ENCODE measurements at regions not wholly inside any gene's neighbourhood (a gene's known extent, or its start where the extent isn't known, plus 50 kb on each side); places are given as distances from the start of the nearest gene placed in this dataset.

- CTCF ChIA-PET, result no interaction called here
- DNase-seq (ENCODE audit: extremely low spot score), result no peak
- POLR2A ChIA-PET, result no interaction called here
- TF ChIP-seq NFRKB (IDR thresholded peaks at IDR 0.05) (no peak), PKNOX1 (IDR thresholded peaks at IDR 0.05) (no peak), HDGF (IDR thresholded peaks at IDR 0.05; ENCODE audit: borderline replicate concordance) (no peak), LEF1 (IDR thresholded peaks at IDR 0.05; ENCODE audit: borderline replicate concordance) (no peak), BHLHE40 (IDR thresholded peaks at IDR 0.05; ENCODE audit: borderline replicate concordance) (no peak), SUZ12 (IDR thresholded peaks at IDR 0.05) (no peak), FOXA1 (IDR thresholded peaks at IDR 0.05) (no peak), TARDBP (IDR thresholded peaks at IDR 0.05) (no peak), ARNT (IDR thresholded peaks at IDR 0.05) (no peak), L3MBTL2 (conservative IDR thresholded peaks at IDR 0.05) (no peak), ZNF384 (IDR thresholded peaks at IDR 0.05) (no peak), FOXM1 (IDR thresholded peaks at IDR 0.05; ENCODE audit: borderline replicate concordance) (no peak), SP1 (IDR thresholded peaks at IDR 0.05) (no peak), CTBP1 (IDR thresholded peaks at IDR 0.05; ENCODE audit: borderline replicate concordance) (no peak), FOXK2 (IDR thresholded peaks at IDR 0.05) (no peak), ELF4 (IDR thresholded peaks at IDR 0.05) (no peak)
Measured at GRCh38 chr21:27502801-27503200, 535.9 kb upstream of the ADAMTS5 start.

- ChIA-PET POLR2A (no interaction called here), CTCF (no interaction called here)
- no peak for DNase-seq (ENCODE audit: extremely low spot score)
- TF ChIP-seq FOXK2 (IDR thresholded peaks at IDR 0.05) (no peak), CTBP1 (IDR thresholded peaks at IDR 0.05; ENCODE audit: borderline replicate concordance) (no peak), L3MBTL2 (conservative IDR thresholded peaks at IDR 0.05) (no peak), ZNF384 (IDR thresholded peaks at IDR 0.05) (no peak), SUZ12 (IDR thresholded peaks at IDR 0.05) (no peak), ARNT (IDR thresholded peaks at IDR 0.05) (no peak), PKNOX1 (IDR thresholded peaks at IDR 0.05) (no peak), BHLHE40 (IDR thresholded peaks at IDR 0.05; ENCODE audit: borderline replicate concordance) (no peak), ELF4 (IDR thresholded peaks at IDR 0.05) (no peak), FOXM1 (IDR thresholded peaks at IDR 0.05; ENCODE audit: borderline replicate concordance) (no peak), SP1 (IDR thresholded peaks at IDR 0.05) (no peak), LEF1 (IDR thresholded peaks at IDR 0.05; ENCODE audit: borderline replicate concordance) (no peak), FOXA1 (IDR thresholded peaks at IDR 0.05) (no peak), HDGF (IDR thresholded peaks at IDR 0.05; ENCODE audit: borderline replicate concordance) (no peak)
Measured at GRCh38 chr21:27498025-27498424, 531.1 kb upstream of the ADAMTS5 start.

- POLR2A ChIA-PET, result no interaction called here
- CTCF ChIA-PET, result interaction anchor here (0.6 kb wide), 1 partner anchor 283 kb away, joined by 6 read pairs; no protein-coding TSS in a partner anchor
- DNase-seq (ENCODE audit: extremely low spot score), result no peak
- no peak for TF ChIP-seq FOXM1 (IDR thresholded peaks at IDR 0.05; ENCODE audit: borderline replicate concordance)
- TF ChIP-seq ZNF384 (IDR thresholded peaks at IDR 0.05), result no peak
- no peak for TF ChIP-seq SUZ12 (IDR thresholded peaks at IDR 0.05)
- TF ChIP-seq SP1 (IDR thresholded peaks at IDR 0.05), result no peak
- TF ChIP-seq HDGF (IDR thresholded peaks at IDR 0.05; ENCODE audit: borderline replicate concordance), result no peak
- no peak for TF ChIP-seq ELF4 (IDR thresholded peaks at IDR 0.05)
- TF ChIP-seq BHLHE40 (IDR thresholded peaks at IDR 0.05; ENCODE audit: borderline replicate concordance), result no peak
- no peak for TF ChIP-seq NFRKB (IDR thresholded peaks at IDR 0.05)
- no peak for TF ChIP-seq TARDBP (IDR thresholded peaks at IDR 0.05)
Measured at GRCh38 chr21:27495836-27496235, 528.9 kb upstream of the ADAMTS5 start.

- TF ChIP-seq TARDBP (IDR thresholded peaks at IDR 0.05) (no peak), SP1 (IDR thresholded peaks at IDR 0.05) (no peak)
- DNase-seq (ENCODE audit: extremely low spot score), result no peak
- ChIA-PET POLR2A (no interaction called here), CTCF (no interaction called here)
Measured at GRCh38 chr21:27493542-27493941, 526.7 kb upstream of the ADAMTS5 start.

GRCh38 chr21:27487676-27488075 lies 520.8 kb upstream of the ADAMTS5 start:
- ChIA-PET POLR2A (no interaction called here), CTCF (no interaction called here)
- TF ChIP-seq SUZ12 (IDR thresholded peaks at IDR 0.05), result no peak
- no peak for TF ChIP-seq TARDBP (IDR thresholded peaks at IDR 0.05)
- no peak for TF ChIP-seq SP1 (IDR thresholded peaks at IDR 0.05)
- TF ChIP-seq ARNT (IDR thresholded peaks at IDR 0.05), result no peak
- TF ChIP-seq FOXK2 (IDR thresholded peaks at IDR 0.05), result no peak
- no peak for TF ChIP-seq BHLHE40 (IDR thresholded peaks at IDR 0.05; ENCODE audit: borderline replicate concordance)
- TF ChIP-seq NFRKB (IDR thresholded peaks at IDR 0.05), result no peak
- no peak for TF ChIP-seq ELF4 (IDR thresholded peaks at IDR 0.05)
- no peak for TF ChIP-seq ZNF384 (IDR thresholded peaks at IDR 0.05)
- no peak for TF ChIP-seq PKNOX1 (IDR thresholded peaks at IDR 0.05)
- no peak for TF ChIP-seq CTBP1 (IDR thresholded peaks at IDR 0.05; ENCODE audit: borderline replicate concordance)
- TF ChIP-seq FOXM1 (IDR thresholded peaks at IDR 0.05; ENCODE audit: borderline replicate concordance), result no peak
- TF ChIP-seq LEF1 (IDR thresholded peaks at IDR 0.05; ENCODE audit: borderline replicate concordance), result no peak
- DNase-seq (ENCODE audit: extremely low spot score), result no peak

- POLR2A ChIA-PET, result no interaction called here
- DNase-seq (ENCODE audit: extremely low spot score), result no peak
- no peak for TF ChIP-seq L3MBTL2 (conservative IDR thresholded peaks at IDR 0.05)
- TF ChIP-seq NFRKB (IDR thresholded peaks at IDR 0.05), result no peak
- no peak for TF ChIP-seq BHLHE40 (IDR thresholded peaks at IDR 0.05; ENCODE audit: borderline replicate concordance)
- no peak for TF ChIP-seq SUZ12 (IDR thresholded peaks at IDR 0.05)
- CTCF ChIA-PET, result no interaction called here
Measured at GRCh38 chr21:27480841-27481261, 514.0 kb upstream of the ADAMTS5 start.

GRCh38 chr21:27477296-27477695 lies 510.4 kb upstream of the ADAMTS5 start:
- DNase-seq (ENCODE audit: extremely low spot score), result no peak
- CTCF ChIA-PET, result no interaction called here
- POLR2A ChIA-PET, result no interaction called here
- TF ChIP-seq NFRKB (IDR thresholded peaks at IDR 0.05), result no peak
- no peak for TF ChIP-seq HDGF (IDR thresholded peaks at IDR 0.05; ENCODE audit: borderline replicate concordance)
- no peak for TF ChIP-seq SUZ12 (IDR thresholded peaks at IDR 0.05)

Measured in HEK293T (cell line).